K562 (cell line): ENCODE measurements at regions not wholly inside any gene's neighbourhood (a gene's known extent, or its start where the extent isn't known, plus 50 kb on each side); places are given as distances from the start of the nearest gene placed in this dataset.

ENCODE experiments used
- ATAC-seq: fragments of 200-7000 bp; cut with Tn5 transposase; 3 replicates; pipeline ENCODE4 v1.9.1; 2020; ENCODE audit warnings: moderate library complexity
- BruUV-seq: library from RNA; stranded (reverse); fragments of 400-500 nt; replicated peaks from 2 replicates; lab custom pipeline; 2021; lab: Mats Ljungman, UMichigan
- CTCF ChIA-PET: fragments of 300-600 bp; formaldehyde crosslinking; extraction: SDS; loops from one replicate; lab custom pipeline; 2021; ENCODE audit warnings: low intra/inter-chr PET ratio; lab: Yijun Ruan, JAX
- POLR2A ChIA-PET: fragments of 300-600, 350-650 bp; sonication (Branson Sonifier 250); formaldehyde crosslinking; extraction: SDS; loops from one replicate; lab custom pipeline; 2021; ENCODE audit warnings: antibody characterized with exemption, inconsistent platforms; lab: Yijun Ruan, JAX
- DNase-seq, 4 experiments: peaks; one replicate each; pipeline versions ENCODE4 v3.0.0 to v3.0.0-alpha.2; 2011 to 2018; ENCODE audit warnings: low spot score in 3 of 4, mixed read lengths in 3 of 4; ENCODE audit errors: extremely low read depth in 1 of 4
- FAIRE-seq: peaks from 2 replicates; lab custom pipeline; 2011; peaks lifted over from hg19 to GRCh38; lab: Jason Lieb, UNC
- H2AFZ ChIP-seq: 2 replicates; pipeline ENCODE4 v1.6.0; 2011; ENCODE audit warnings: low read depth, low read length, control low read depth, inconsistent platforms
- H3K27ac ChIP-seq: fragments of 200-600 bp; 3 replicates; pipeline ENCODE4 v1.8.0; 2011; ENCODE audit warnings: low read depth, mild to moderate bottlenecking, control low read depth, inconsistent platforms, low read length, moderate library complexity, mixed read lengths; ENCODE audit errors: extremely low read depth
- H3K27me3 ChIP-seq, 2 experiments: fragments of 300-600 bp in 1 of 2; 2 replicates in 1 of 2; 3 replicates in 1 of 2; pipeline versions ENCODE4 v1.6.0 to v1.8.0; 2011; ENCODE audit warnings: inconsistent platforms in 2 of 2, low read length in 2 of 2, mild to moderate bottlenecking in 1 of 2, mixed read lengths in 1 of 2, moderate library complexity in 1 of 2; ENCODE audit not compliant: control insufficient read depth in 2 of 2, insufficient read depth in 2 of 2
- H3K36me3 ChIP-seq: fragments of 300-600 bp; 3 replicates; pipeline ENCODE4 v1.8.0; 2011; ENCODE audit warnings: mild to moderate bottlenecking, low read length, inconsistent platforms; ENCODE audit not compliant: control insufficient read depth, insufficient read depth
- H3K4me1 ChIP-seq, 2 experiments: fragments of 200-600 bp in 1 of 2; replicated peaks in 1 of 2; 2 replicates in 1 of 2; 3 replicates in 1 of 2; pipeline versions ENCODE4 v1.5.1 to v1.8.0; 2011; ENCODE audit warnings: inconsistent platforms in 2 of 2, low read length in 2 of 2, mild to moderate bottlenecking in 1 of 2, mixed read lengths in 1 of 2, moderate library complexity in 1 of 2; ENCODE audit not compliant: control insufficient read depth in 2 of 2, insufficient read depth in 2 of 2
- H3K4me2 ChIP-seq: 2 replicates; pipeline ENCODE4 v1.6.1; 2011; ENCODE audit warnings: low read length, control low read depth, inconsistent platforms, mixed read lengths; ENCODE audit not compliant: insufficient read depth
- H3K4me3 ChIP-seq: fragments of 200-600 bp; sonication (generic), shearing (Covaris generic); 2 replicates; pipeline ENCODE4 v1.5.1; 2016; ENCODE audit warnings: control low read depth, inconsistent platforms
- H3K79me2 ChIP-seq: fragments of 200-600 bp; 3 replicates; pipeline ENCODE4 v1.8.0; 2011; ENCODE audit warnings: low read length, inconsistent platforms; ENCODE audit not compliant: control insufficient read depth, insufficient read depth
- H3K9ac ChIP-seq, 2 experiments: 2 replicates each; pipeline versions ENCODE4 v1.6.0 to v1.6.1; 2011; ENCODE audit warnings: low read depth in 2 of 2, low read length in 2 of 2, control low read depth in 1 of 2, inconsistent platforms in 1 of 2, mild to moderate bottlenecking in 1 of 2, mixed read lengths in 1 of 2; ENCODE audit not compliant: insufficient read depth in 1 of 2
- H3K9me1 ChIP-seq: one replicate; pipeline ENCODE4 v1.6.0; 2011; ENCODE audit warnings: inconsistent platforms, mild to moderate bottlenecking, low read length, moderate library complexity; ENCODE audit not compliant: control insufficient read depth, insufficient read depth
- H3K9me3 ChIP-seq: replicated peaks from 2 replicates; pipeline ENCODE4 v1.5.1; 2011; ENCODE audit warnings: low read depth, low read length, inconsistent platforms; ENCODE audit not compliant: control insufficient read depth, insufficient read depth
- H4K20me1 ChIP-seq: replicated peaks from 2 replicates; pipeline ENCODE4 v1.6.1; 2011; ENCODE audit warnings: low read length, inconsistent platforms, mixed read lengths; ENCODE audit not compliant: control insufficient read depth, insufficient read depth
- HLTF ChIP-seq: fragments of 450-650 bp; IDR thresholded peaks from 2 replicates; pipeline ENCODE4 v1.6.1; 2016
- ILF3 ChIP-seq: fragments of 450-650 bp; IDR thresholded peaks from 2 replicates; pipeline ENCODE4 v1.6.1; 2018; ENCODE audit warnings: antibody characterized with exemption, mild to moderate bottlenecking, moderate library complexity, borderline replicate concordance
- RCOR1 ChIP-seq, 2 experiments: IDR thresholded peaks; 2 replicates each; pipeline ENCODE4 v1.6.1; 2012; ENCODE audit warnings: low read depth in 2 of 2, low read length in 2 of 2, borderline replicate concordance in 1 of 2, improper control_type of control experiment in 1 of 2
- TOE1 ChIP-seq, 2 experiments: fragments of 450-650 bp in 1 of 2; sonication (generic) in 1 of 2; formaldehyde crosslinking in 1 of 2; IDR thresholded peaks; 2 replicates each; pipeline versions ENCODE4 v1.7.1 to v1.8.0; 2016 to 2022; ENCODE audit warnings: borderline replicate concordance in 2 of 2, mild to moderate bottlenecking in 2 of 2, antibody characterized with exemption in 1 of 2, inconsistent platforms in 1 of 2, low read depth in 1 of 2, missing genetic modification reagents in 1 of 2, moderate library complexity in 1 of 2
- WGBS: fragments of 100-300 bp; shearing (Covaris generic); methylation state at CpG from one replicate; pipeline ENCODE4 v1.1.6; 2016; ENCODE audit warnings: low coverage, mixed read lengths; ENCODE audit not compliant: insufficient coverage; ENCODE audit errors: missing lambda C conversion rate; 5-methylcytosine and 5-hydroxymethylcytosine counted together
- in situ Hi-C: fragments of 300-500 bp; cut with MboI; formaldehyde crosslinking; loops from 4 replicates; pipeline ENCODE4 v1.15.0; 2018; ENCODE audit warnings: inconsistent platforms, mixed read lengths
- intact Hi-C: fragments of 100-400 bp; cut with micrococcal nuclease; formaldehyde crosslinking; loops from 2 replicates; pipeline ENCODE4 v1.14.2; 2022

- no peaks in the 10 kb centered on the region for H4K20me1 ChIP-seq
- no peak overlapping the region for H3K27ac ChIP-seq
- in situ Hi-C loops: no loop called here
- H3K9me1 ChIP-seq: no peaks in the 10 kb centered on the region
- BruUV-seq: no TSS peak
- intact Hi-C loops: no loop called here
- no peak overlapping the region for H3K4me3 ChIP-seq
- no peak for ATAC-seq
- CTCF ChIA-PET: no interaction called here
- H3K27me3 ChIP-seq: no peaks in the 10 kb centered on the region
- no peaks in the 10 kb centered on the region for H3K79me2 ChIP-seq
- no peak overlapping the region for H3K4me2 ChIP-seq
- no peaks in the 10 kb centered on the region for H3K9me3 ChIP-seq
- POLR2A ChIA-PET: no interaction called here
- DNase-seq: no peak
- no peak overlapping the region for H2AFZ ChIP-seq
- WGBS: 0% methylated on average over 1 of the region's 1 CpG
- TF ChIP-seq TOE1 (IDR thresholded peaks at IDR 0.05; ENCODE audit: borderline replicate concordance) (no peak), TOE1 (CRISPR knock-in tag; IDR thresholded peaks at IDR 0.05; ENCODE audit: borderline replicate concordance, low read depth) (no peak)
- H3K36me3 ChIP-seq: no peaks in the 10 kb centered on the region
- no peak for FAIRE-seq
- H3K4me1 ChIP-seq: no peaks in the 10 kb centered on the region
- H3K9ac ChIP-seq: no peak overlapping the region
Observed at GRCh38 chr7:49530481-49530880, 243.0 kb upstream of the VWC2 start.

- POLR2A ChIA-PET: no interaction called here
- Histone ChIP-seq H3K9ac (no peak overlapping the region), H3K4me2 (no peak overlapping the region), H3K27me3 (no peaks in the 10 kb centered on the region), H3K79me2 (no peaks in the 10 kb centered on the region), H3K27ac (no peak overlapping the region), H3K4me1 (no peaks in the 10 kb centered on the region), H3K36me3 (no peaks in the 10 kb centered on the region), H2AFZ (no peak overlapping the region), H3K9me3 (no peaks in the 10 kb centered on the region), H3K9me1 (no peaks in the 10 kb centered on the region), H4K20me1 (no peaks in the 10 kb centered on the region), H3K4me3 (no peak overlapping the region)
- FAIRE-seq (no peak), ATAC-seq (no peak), DNase-seq (no peak)
- TF ChIP-seq ILF3: no peak
- no peak for TF ChIP-seq HLTF
- no peak for TF ChIP-seq RCOR1 (IDR thresholded peaks at IDR 0.05; ENCODE audit: borderline replicate concordance in 1 of 2, low read depth in 2 of 2, low read length in 2 of 2)
- BruUV-seq: no TSS peak
- 0% methylated on average over 8 of the region's 8 CpGs for WGBS
- in situ Hi-C loops (no loop called here), intact Hi-C loops (no loop called here)
- CTCF ChIA-PET: no interaction called here
Observed at GRCh38 chr7:49563693-49564378, 209.6 kb upstream of the VWC2 start.
